WERI-Rb-1 (cell line): ENCODE measurements at regions not wholly inside any gene's neighbourhood (a gene's known extent, or its start where the extent isn't known, plus 50 kb on each side); places are given as distances from the start of the nearest gene placed in this dataset.

Experiments
- DNase-seq: peaks from one replicate; pipeline ENCODE4 v3.0.0-alpha.2; 2020
- H3K27ac ChIP-seq: fragments of 250-450 bp; sonication (Bioruptor Pico); 2 replicates; pipeline ENCODE4 v1.5.1; 2020; ENCODE audit warnings: mild to moderate bottlenecking, moderate library complexity
- H3K27me3 ChIP-seq: fragments of 250-450 bp; sonication (Bioruptor Pico); 2 replicates; pipeline ENCODE4 v1.5.1; 2021; ENCODE audit warnings: mild to moderate bottlenecking, low read depth, moderate library complexity; ENCODE audit not compliant: insufficient read depth, severe bottlenecking
- H3K36me3 ChIP-seq: fragments of 250-450 bp; sonication (Bioruptor Pico); 2 replicates; pipeline ENCODE4 v1.5.1; 2020; ENCODE audit warnings: mild to moderate bottlenecking, moderate library complexity
- H3K4me3 ChIP-seq: 2 replicates; pipeline ENCODE4 v1.5.1; 2011; ENCODE audit warnings: low read depth, mild to moderate bottlenecking, control low read depth, low read length
- H3K9me3 ChIP-seq: fragments of 250-450 bp; sonication (Bioruptor Pico); 2 replicates; pipeline ENCODE4 v1.5.1; 2021; ENCODE audit warnings: mild to moderate bottlenecking, moderate library complexity; ENCODE audit not compliant: severe bottlenecking
- CTCF ChIP-seq: IDR thresholded peaks from 2 replicates; pipeline ENCODE4 v1.5.1; 2011; ENCODE audit warnings: low read depth, mild to moderate bottlenecking, control low read depth, inconsistent platforms, low read length

- H3K27me3 ChIP-seq: peaks cover 58% of the 10 kb centered on the region
- no peak overlapping the region for H3K4me3 ChIP-seq
- no peaks in the 10 kb centered on the region for H3K36me3 ChIP-seq
- no peak overlapping the region for H3K27ac ChIP-seq
- no peaks in the 10 kb centered on the region for H3K9me3 ChIP-seq
- no peak for DNase-seq
- no peak for TF ChIP-seq CTCF
Measured at GRCh38 chrX:125203365-125203736, 116.3 kb upstream of the TEX13C start.

- Histone ChIP-seq H3K27me3 (peaks cover 58% of the 10 kb centered on the region), H3K36me3 (no peaks in the 10 kb centered on the region), H3K4me3 (no peak overlapping the region), H3K9me3 (no peaks in the 10 kb centered on the region), H3K27ac (no peak overlapping the region)
- DNase-seq: no peak
- TF ChIP-seq CTCF: no peak
Measured at GRCh38 chrX:125203737-125204578, 115.7 kb upstream of the TEX13C start.

GRCh38 chrX:125204681-125205132 lies 115.0 kb upstream of the TEX13C start:
- DNase-seq: no peak
- H3K27ac ChIP-seq: no peak overlapping the region
- no peak overlapping the region for H3K4me3 ChIP-seq

GRCh38 chrX:125205133-125205917 lies 114.3 kb upstream of the TEX13C start:
- TF ChIP-seq CTCF: no peak
- H3K9me3 ChIP-seq: no peaks in the 10 kb centered on the region
- H3K36me3 ChIP-seq: no peaks in the 10 kb centered on the region
- H3K4me3 ChIP-seq: no peak overlapping the region
- no peak overlapping the region for H3K27ac ChIP-seq
- DNase-seq: no peak
- H3K27me3 ChIP-seq: peaks cover 58% of the 10 kb centered on the region

More at GRCh38 chrX:125204681-125205132, 115.0 kb upstream of the TEX13C start:
- no peaks in the 10 kb centered on the region for H3K36me3 ChIP-seq
- no peak for TF ChIP-seq CTCF
- peaks cover 58% of the 10 kb centered on the region for H3K27me3 ChIP-seq
- no peaks in the 10 kb centered on the region for H3K9me3 ChIP-seq

GRCh38 chrX:125205918-125206665 lies 113.6 kb upstream of the TEX13C start:
- Histone ChIP-seq H3K27me3 (peaks cover 55% of the 10 kb centered on the region), H3K27ac (no peak overlapping the region), H3K4me3 (no peak overlapping the region), H3K9me3 (no peaks in the 10 kb centered on the region), H3K36me3 (no peaks in the 10 kb centered on the region)
- no peak for DNase-seq
- TF ChIP-seq CTCF: no peak
